ENCODE measurements at regions not wholly inside any gene's neighbourhood (a gene's known extent, or its start where the extent isn't known, plus 50 kb on each side); places are given as distances from the start of the nearest gene placed in this dataset.
A peak's percentile ranks its signal among the peaks of the same experiment; 100 is the strongest.

GRCh38 chr12:105736498-105736897, 402.3 kb downstream of the NUAK1 start:
- no peak overlapping the region for H3K4me3 ChIP-seq (replicated peaks in 1 of 2; ENCODE audit: low read depth in 2 of 2, low read length in 2 of 2)
- DNase-seq (ENCODE audit: low read depth in 2 of 2), result no peak
- TF ChIP-seq CTCF (IDR thresholded peaks at IDR 0.05; ENCODE audit: low read depth, low read length), result no peak

GRCh38 chr12:105738051-105738450, 400.7 kb downstream of the NUAK1 start:
- TF ChIP-seq CTCF (IDR thresholded peaks at IDR 0.05; ENCODE audit: low read depth, low read length), result no peak
- no peak overlapping the region for H3K4me3 ChIP-seq (replicated peaks in 1 of 2; ENCODE audit: low read depth in 2 of 2, low read length in 2 of 2)
- peak; percentile 79 to 91 for DNase-seq (ENCODE audit: low read depth in 2 of 2)

- no peak for TF ChIP-seq CTCF (IDR thresholded peaks at IDR 0.05; ENCODE audit: low read depth, low read length)
- H3K4me3 ChIP-seq (replicated peaks in 1 of 2; ENCODE audit: low read depth in 2 of 2, low read length in 2 of 2), result no peak overlapping the region
- no peak for DNase-seq (ENCODE audit: low read depth in 2 of 2)
These were observed 398.4 kb downstream of the NUAK1 start for GRCh38 chr12:105740369-105740768.

- DNase-seq (ENCODE audit: low read depth in 2 of 2), result peak; percentile 41 to 63
- H3K4me3 ChIP-seq (replicated peaks in 1 of 2; ENCODE audit: low read depth in 2 of 2, low read length in 2 of 2), result no peak overlapping the region
- no peak for TF ChIP-seq CTCF (IDR thresholded peaks at IDR 0.05; ENCODE audit: low read depth, low read length)
These were observed 397.6 kb downstream of the NUAK1 start for GRCh38 chr12:105740970-105741725.

- peak; percentile 96 to 97 for DNase-seq (ENCODE audit: low read depth in 2 of 2)
- no peak overlapping the region for H3K4me3 ChIP-seq (replicated peaks in 1 of 2; ENCODE audit: low read depth in 2 of 2, low read length in 2 of 2)
- no peak for TF ChIP-seq CTCF (IDR thresholded peaks at IDR 0.05; ENCODE audit: low read depth, low read length)
These were observed 396.8 kb downstream of the NUAK1 start for GRCh38 chr12:105741786-105742566.

- no peak for DNase-seq (ENCODE audit: low read depth in 2 of 2)
- no peak for TF ChIP-seq CTCF (IDR thresholded peaks at IDR 0.05; ENCODE audit: low read depth, low read length)
- H3K4me3 ChIP-seq (replicated peaks in 1 of 2; ENCODE audit: low read depth in 2 of 2, low read length in 2 of 2), result no peak overlapping the region
These were observed 396.2 kb downstream of the NUAK1 start for GRCh38 chr12:105742567-105742874.
